Upper lobe of right lung (tissue), 1 donor: ENCODE measurements at regions not wholly inside any gene's neighbourhood (a gene's known extent, or its start where the extent isn't known, plus 50 kb on each side); places are given as distances from the start of the nearest gene placed in this dataset.

Source experiments
- ATAC-seq: fragments of 200-7000 bp; cut with Tn5 transposase; one replicate; pipeline ENCODE4 v1.9.1; 2020; ENCODE audit warnings: mild to moderate bottlenecking, moderate library complexity
- DNase-seq: peaks from one replicate; pipeline ENCODE4 v3.0.0-alpha.2; 2020
- H3K27ac ChIP-seq: fragments of 200-600 bp; one replicate; pipeline ENCODE4 v1.8.0; 2022
- H3K27me3 ChIP-seq: fragments of 200-600 bp; one replicate; pipeline ENCODE4 v1.8.0; 2022; ENCODE audit warnings: mild to moderate bottlenecking
- H3K36me3 ChIP-seq: fragments of 200-600 bp; one replicate; pipeline ENCODE4 v1.8.0; 2022
- H3K4me1 ChIP-seq: fragments of 200-600 bp; one replicate; pipeline ENCODE4 v1.8.0; 2022
- H3K4me3 ChIP-seq: fragments of 200-600 bp; one replicate; pipeline ENCODE4 v1.8.0; 2022; ENCODE audit warnings: mild to moderate bottlenecking
- H3K9me3 ChIP-seq: fragments of 200-600 bp; one replicate; pipeline ENCODE4 v1.8.0; 2022
- intact Hi-C: fragments of 100-400 bp; cut with DNase I; formaldehyde crosslinking; loops from one replicate; pipeline ENCODE4 v1.11.0; 2022
- TF ChIP-seq, protein P1 (sequence below): fragments of 200-600 bp; IDR thresholded peaks from one replicate; pipeline ENCODE4 v1.8.0; 2022; ENCODE audit warnings: antibody characterized with exemption
- donor health status: DM: no; HTN: yes; CAD: no; lungs with severe emphysema.

DNA sequence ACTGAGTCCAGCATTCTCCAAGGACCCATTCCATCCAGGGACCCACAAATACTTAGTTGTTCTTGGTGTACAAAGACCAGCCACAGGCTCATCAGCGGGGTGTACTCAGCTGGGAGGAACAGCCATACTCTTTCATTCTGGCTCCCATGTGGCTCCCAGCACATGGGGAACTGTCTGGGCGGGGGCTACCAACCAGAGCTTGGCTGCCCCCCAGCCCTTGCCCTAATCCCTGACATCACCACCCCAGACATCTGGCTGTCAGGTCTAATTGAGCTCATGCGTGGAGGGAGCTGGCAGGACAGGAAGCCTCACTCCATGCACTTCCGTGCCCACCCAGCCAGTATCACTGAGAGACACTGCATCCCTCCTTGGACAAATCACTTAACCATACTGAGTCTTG, 283.6 kb downstream of the DYSF start:
- intact Hi-C loops, result no loop called here
- TF ChIP-seq, protein P1, sequence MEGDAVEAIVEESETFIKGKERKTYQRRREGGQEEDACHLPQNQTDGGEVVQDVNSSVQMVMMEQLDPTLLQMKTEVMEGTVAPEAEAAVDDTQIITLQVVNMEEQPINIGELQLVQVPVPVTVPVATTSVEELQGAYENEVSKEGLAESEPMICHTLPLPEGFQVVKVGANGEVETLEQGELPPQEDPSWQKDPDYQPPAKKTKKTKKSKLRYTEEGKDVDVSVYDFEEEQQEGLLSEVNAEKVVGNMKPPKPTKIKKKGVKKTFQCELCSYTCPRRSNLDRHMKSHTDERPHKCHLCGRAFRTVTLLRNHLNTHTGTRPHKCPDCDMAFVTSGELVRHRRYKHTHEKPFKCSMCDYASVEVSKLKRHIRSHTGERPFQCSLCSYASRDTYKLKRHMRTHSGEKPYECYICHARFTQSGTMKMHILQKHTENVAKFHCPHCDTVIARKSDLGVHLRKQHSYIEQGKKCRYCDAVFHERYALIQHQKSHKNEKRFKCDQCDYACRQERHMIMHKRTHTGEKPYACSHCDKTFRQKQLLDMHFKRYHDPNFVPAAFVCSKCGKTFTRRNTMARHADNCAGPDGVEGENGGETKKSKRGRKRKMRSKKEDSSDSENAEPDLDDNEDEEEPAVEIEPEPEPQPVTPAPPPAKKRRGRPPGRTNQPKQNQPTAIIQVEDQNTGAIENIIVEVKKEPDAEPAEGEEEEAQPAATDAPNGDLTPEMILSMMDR, result no peak
- ATAC-seq, result peak; percentile 23
- no peak overlapping the region for H3K27ac ChIP-seq
- H3K9me3 ChIP-seq, result no peaks in the 10 kb centered on the region
- peaks cover 4% of the 10 kb centered on the region for H3K4me1 ChIP-seq
- no peaks in the 10 kb centered on the region for H3K36me3 ChIP-seq
- DNase-seq, result no peak
- no peak overlapping the region for H3K4me3 ChIP-seq
- no peaks in the 10 kb centered on the region for H3K27me3 ChIP-seq

- H3K4me3 ChIP-seq, result no peak overlapping the region
- ATAC-seq (peak; percentile 53), DNase-seq (no peak)
- H3K9me3 ChIP-seq, result no peaks in the 10 kb centered on the region
- no peaks in the 10 kb centered on the region for H3K36me3 ChIP-seq
- TF ChIP-seq, protein P1, result no peak
- peaks cover 4% of the 10 kb centered on the region for H3K4me1 ChIP-seq
- H3K27me3 ChIP-seq, result no peaks in the 10 kb centered on the region
- no peak overlapping the region for H3K27ac ChIP-seq
- intact Hi-C loops, result no loop called here
Measured at GRCh38 chr2:71736091-71736861, 282.9 kb downstream of the DYSF start.
